ENCODE measurements at regions not wholly inside any gene's neighbourhood (a gene's known extent, or its start where the extent isn't known, plus 50 kb on each side); places are given as distances from the start of the nearest gene placed in this dataset.

GRCh38 chr5:155728857-155729683, 597.9 kb upstream of the SGCD start:
- TF ChIP-seq CTCF (IDR thresholded peaks at IDR 0.05; ENCODE audit: insufficient read depth, low read depth, low read length), result no peak
- TF ChIP-seq EZH2 (IDR thresholded peaks at IDR 0.05; ENCODE audit: insufficient read depth, low read length), result no peak

Measured in astrocyte (in vitro differentiated cells and primary cell).